Liver (tissue), 3 donors: ENCODE measurements at regions not wholly inside any gene's neighbourhood (a gene's known extent, or its start where the extent isn't known, plus 50 kb on each side); places are given as distances from the start of the nearest gene placed in this dataset.
"Not testable (repeated sequence)": the region's sequence is repeated elsewhere in the genome, so short reads cannot be mapped to it uniquely, and the experiment has no call there.

Experiments used
- FOXA1 ChIP-seq: IDR thresholded peaks from 2 replicates; pipeline ENCODE4 v1.6.1; 2016; ENCODE audit warnings: antibody characterized with exemption
- FOXA2 ChIP-seq: IDR thresholded peaks from 2 replicates; pipeline ENCODE4 v1.6.1; 2016; ENCODE audit warnings: antibody characterized with exemption
- JUND ChIP-seq, 2 donors: IDR thresholded peaks; 2 replicates each; pipeline ENCODE4 v1.6.1; 2016; ENCODE audit warnings: antibody characterized with exemption in 2 of 2
- NR2F2 ChIP-seq: IDR thresholded peaks from 2 replicates; pipeline ENCODE4 v1.6.1; 2016; ENCODE audit warnings: antibody characterized with exemption
- RXRA ChIP-seq, 2 donors: IDR thresholded peaks; 2 replicates each; pipeline ENCODE4 v1.6.1; 2017 to 2018; ENCODE audit warnings: antibody characterized with exemption in 2 of 2, mild to moderate bottlenecking in 1 of 2
- SP1 ChIP-seq: IDR thresholded peaks from 2 replicates; pipeline ENCODE4 v1.6.1; 2018; ENCODE audit warnings: antibody characterized with exemption, mild to moderate bottlenecking
- TAF1 ChIP-seq: conservative IDR thresholded peaks from 2 replicates; pipeline ENCODE4 v1.6.1; 2016; ENCODE audit warnings: antibody characterized with exemption, mild to moderate bottlenecking
- YY1 ChIP-seq: IDR thresholded peaks from 2 replicates; pipeline ENCODE4 v1.6.1; 2016; ENCODE audit warnings: antibody characterized with exemption, mild to moderate bottlenecking
- TF ChIP-seq, protein P1 (sequence below): fragments of 150-350 bp; IDR thresholded peaks from 2 replicates; pipeline ENCODE4 v1.5.1; 2017; ENCODE audit warnings: improper control_type of control experiment, low read depth, low read length; ENCODE audit not compliant: missing input control
- TF ChIP-seq, protein P2 (sequence below): IDR thresholded peaks from 2 replicates; pipeline ENCODE4 v1.6.1; 2016; ENCODE audit warnings: antibody characterized with exemption, mild to moderate bottlenecking
- TF ChIP-seq, protein P3 (sequence below): IDR thresholded peaks from 2 replicates; pipeline ENCODE4 v1.6.1; 2016; ENCODE audit warnings: antibody characterized with exemption
- donor health status: healthy.
- donor health status: healthy.

DNA sequence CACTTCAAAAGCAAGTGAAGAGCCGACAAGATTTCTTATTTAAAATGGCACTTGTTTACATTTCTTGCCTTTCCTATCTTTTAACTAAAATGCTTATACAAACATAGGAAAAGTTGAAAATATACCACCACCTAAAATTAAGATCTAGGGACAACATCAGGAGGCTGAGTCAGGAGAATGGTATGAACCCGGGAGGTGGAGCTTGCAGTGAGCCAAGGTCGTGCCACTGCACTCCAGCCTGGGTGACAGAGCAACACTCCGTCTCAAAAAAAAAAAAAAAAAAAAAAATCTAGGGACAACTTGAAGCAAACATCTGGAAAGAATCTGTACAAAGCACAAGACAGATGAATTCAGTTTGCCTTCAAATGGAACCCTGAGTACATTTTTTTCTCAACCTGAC, 1455.3 kb downstream of the KHDRBS2 start:
- TF ChIP-seq, protein P1, sequence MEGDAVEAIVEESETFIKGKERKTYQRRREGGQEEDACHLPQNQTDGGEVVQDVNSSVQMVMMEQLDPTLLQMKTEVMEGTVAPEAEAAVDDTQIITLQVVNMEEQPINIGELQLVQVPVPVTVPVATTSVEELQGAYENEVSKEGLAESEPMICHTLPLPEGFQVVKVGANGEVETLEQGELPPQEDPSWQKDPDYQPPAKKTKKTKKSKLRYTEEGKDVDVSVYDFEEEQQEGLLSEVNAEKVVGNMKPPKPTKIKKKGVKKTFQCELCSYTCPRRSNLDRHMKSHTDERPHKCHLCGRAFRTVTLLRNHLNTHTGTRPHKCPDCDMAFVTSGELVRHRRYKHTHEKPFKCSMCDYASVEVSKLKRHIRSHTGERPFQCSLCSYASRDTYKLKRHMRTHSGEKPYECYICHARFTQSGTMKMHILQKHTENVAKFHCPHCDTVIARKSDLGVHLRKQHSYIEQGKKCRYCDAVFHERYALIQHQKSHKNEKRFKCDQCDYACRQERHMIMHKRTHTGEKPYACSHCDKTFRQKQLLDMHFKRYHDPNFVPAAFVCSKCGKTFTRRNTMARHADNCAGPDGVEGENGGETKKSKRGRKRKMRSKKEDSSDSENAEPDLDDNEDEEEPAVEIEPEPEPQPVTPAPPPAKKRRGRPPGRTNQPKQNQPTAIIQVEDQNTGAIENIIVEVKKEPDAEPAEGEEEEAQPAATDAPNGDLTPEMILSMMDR = not testable (repeated sequence)
- TF ChIP-seq TAF1; JUND (IDR thresholded peaks at IDR 0.05); RXRA (IDR thresholded peaks at IDR 0.05); FOXA2; SP1; NR2F2; FOXA1; YY1: not testable (repeated sequence)
- TF ChIP-seq, protein P2, sequence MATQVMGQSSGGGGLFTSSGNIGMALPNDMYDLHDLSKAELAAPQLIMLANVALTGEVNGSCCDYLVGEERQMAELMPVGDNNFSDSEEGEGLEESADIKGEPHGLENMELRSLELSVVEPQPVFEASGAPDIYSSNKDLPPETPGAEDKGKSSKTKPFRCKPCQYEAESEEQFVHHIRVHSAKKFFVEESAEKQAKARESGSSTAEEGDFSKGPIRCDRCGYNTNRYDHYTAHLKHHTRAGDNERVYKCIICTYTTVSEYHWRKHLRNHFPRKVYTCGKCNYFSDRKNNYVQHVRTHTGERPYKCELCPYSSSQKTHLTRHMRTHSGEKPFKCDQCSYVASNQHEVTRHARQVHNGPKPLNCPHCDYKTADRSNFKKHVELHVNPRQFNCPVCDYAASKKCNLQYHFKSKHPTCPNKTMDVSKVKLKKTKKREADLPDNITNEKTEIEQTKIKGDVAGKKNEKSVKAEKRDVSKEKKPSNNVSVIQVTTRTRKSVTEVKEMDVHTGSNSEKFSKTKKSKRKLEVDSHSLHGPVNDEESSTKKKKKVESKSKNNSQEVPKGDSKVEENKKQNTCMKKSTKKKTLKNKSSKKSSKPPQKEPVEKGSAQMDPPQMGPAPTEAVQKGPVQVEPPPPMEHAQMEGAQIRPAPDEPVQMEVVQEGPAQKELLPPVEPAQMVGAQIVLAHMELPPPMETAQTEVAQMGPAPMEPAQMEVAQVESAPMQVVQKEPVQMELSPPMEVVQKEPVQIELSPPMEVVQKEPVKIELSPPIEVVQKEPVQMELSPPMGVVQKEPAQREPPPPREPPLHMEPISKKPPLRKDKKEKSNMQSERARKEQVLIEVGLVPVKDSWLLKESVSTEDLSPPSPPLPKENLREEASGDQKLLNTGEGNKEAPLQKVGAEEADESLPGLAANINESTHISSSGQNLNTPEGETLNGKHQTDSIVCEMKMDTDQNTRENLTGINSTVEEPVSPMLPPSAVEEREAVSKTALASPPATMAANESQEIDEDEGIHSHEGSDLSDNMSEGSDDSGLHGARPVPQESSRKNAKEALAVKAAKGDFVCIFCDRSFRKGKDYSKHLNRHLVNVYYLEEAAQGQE = not testable (repeated sequence)
- TF ChIP-seq, protein P3, sequence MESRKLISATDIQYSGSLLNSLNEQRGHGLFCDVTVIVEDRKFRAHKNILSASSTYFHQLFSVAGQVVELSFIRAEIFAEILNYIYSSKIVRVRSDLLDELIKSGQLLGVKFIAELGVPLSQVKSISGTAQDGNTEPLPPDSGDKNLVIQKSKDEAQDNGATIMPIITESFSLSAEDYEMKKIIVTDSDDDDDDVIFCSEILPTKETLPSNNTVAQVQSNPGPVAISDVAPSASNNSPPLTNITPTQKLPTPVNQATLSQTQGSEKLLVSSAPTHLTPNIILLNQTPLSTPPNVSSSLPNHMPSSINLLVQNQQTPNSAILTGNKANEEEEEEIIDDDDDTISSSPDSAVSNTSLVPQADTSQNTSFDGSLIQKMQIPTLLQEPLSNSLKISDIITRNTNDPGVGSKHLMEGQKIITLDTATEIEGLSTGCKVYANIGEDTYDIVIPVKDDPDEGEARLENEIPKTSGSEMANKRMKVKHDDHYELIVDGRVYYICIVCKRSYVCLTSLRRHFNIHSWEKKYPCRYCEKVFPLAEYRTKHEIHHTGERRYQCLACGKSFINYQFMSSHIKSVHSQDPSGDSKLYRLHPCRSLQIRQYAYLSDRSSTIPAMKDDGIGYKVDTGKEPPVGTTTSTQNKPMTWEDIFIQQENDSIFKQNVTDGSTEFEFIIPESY = not testable (repeated sequence)
